HAP-1 (cell line): ENCODE measurements at regions not wholly inside any gene's neighbourhood (a gene's known extent, or its start where the extent isn't known, plus 50 kb on each side); places are given as distances from the start of the nearest gene placed in this dataset.
"Not testable (repeated sequence)": the region's sequence is repeated elsewhere in the genome, so short reads cannot be mapped to it uniquely, and the experiment has no call there.

Experiments used
- DNase-seq, 2 experiments: peaks; one replicate each; pipeline ENCODE4 v3.0.0-alpha.2; 2016 to 2020; ENCODE audit warnings: low spot score in 2 of 2
- H3K27me3 ChIP-seq: fragments of 250-450 bp; sonication (Bioruptor Pico); 2 replicates; pipeline ENCODE4 v1.5.1; 2020; ENCODE audit warnings: low read depth, mild to moderate bottlenecking, moderate library complexity
- H3K36me3 ChIP-seq: fragments of 250-450 bp; sonication (Bioruptor Pico); replicated peaks from 2 replicates; pipeline ENCODE4 v1.5.1; 2020; ENCODE audit warnings: mild to moderate bottlenecking
- H3K4me1 ChIP-seq: fragments of 250-450 bp; sonication (Bioruptor Pico); 2 replicates; pipeline ENCODE4 v1.5.1; 2020; ENCODE audit warnings: mild to moderate bottlenecking
- H3K4me3 ChIP-seq: fragments of 250-450 bp; sonication (Bioruptor Pico); 2 replicates; pipeline ENCODE4 v1.5.1; 2020; ENCODE audit warnings: mild to moderate bottlenecking, moderate library complexity
- H3K9me3 ChIP-seq: fragments of 250-450 bp; sonication (Bioruptor Pico); 2 replicates; pipeline ENCODE4 v1.5.1; 2020; ENCODE audit warnings: mild to moderate bottlenecking, moderate library complexity
- in situ Hi-C: fragments of 300-500 bp; cut with MboI; formaldehyde crosslinking; loops from 3 replicates; pipeline ENCODE4 v1.14.3; 2020; ENCODE audit warnings: low sequenced_read_pairs, inconsistent platforms, mixed read lengths

DNA sequence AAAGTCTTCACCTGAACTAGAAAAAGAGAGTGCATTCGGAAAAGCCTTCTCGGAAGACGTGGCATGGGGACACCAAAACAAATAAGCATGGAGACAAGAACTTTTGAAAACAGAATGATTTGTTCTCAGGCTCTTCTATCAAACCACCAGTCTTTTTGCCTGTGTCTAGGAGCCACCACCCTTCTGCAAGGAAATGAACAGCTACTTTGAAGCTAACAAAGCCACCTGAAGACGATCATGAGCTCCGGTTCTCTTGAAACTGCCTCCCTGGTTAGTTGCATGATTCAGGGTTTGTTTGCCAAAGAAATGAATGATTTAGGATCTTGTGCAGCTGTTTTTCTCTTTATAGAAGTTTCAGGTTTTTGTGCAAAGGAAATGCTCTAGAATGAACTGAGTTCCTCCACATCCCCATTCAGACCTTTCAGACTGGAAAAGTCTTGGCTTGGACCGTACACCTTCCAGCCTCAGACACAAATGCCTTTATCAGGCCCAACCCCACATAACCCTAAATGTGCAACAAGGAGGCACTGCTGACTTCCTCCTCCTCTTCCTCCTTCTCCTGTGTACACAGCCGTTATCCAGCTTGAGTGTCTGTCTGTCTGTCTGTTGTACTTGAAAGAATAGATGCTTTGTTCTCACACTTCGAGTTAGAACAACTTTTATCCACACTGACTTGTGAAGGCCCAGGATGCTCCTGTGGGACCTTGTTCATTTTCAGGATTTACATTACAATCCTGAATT, 334.8 kb upstream of the KLF3 start:
- Histone ChIP-seq H3K27me3 (peaks cover 7% of the 10 kb centered on the region), H3K4me1 (peaks cover 7% of the 10 kb centered on the region), H3K9me3 (no peaks in the 10 kb centered on the region), H3K36me3 (no peaks in the 10 kb centered on the region), H3K4me3 (no peak overlapping the region)
- in situ Hi-C loops = no loop called here
- no peak for DNase-seq

DNA sequence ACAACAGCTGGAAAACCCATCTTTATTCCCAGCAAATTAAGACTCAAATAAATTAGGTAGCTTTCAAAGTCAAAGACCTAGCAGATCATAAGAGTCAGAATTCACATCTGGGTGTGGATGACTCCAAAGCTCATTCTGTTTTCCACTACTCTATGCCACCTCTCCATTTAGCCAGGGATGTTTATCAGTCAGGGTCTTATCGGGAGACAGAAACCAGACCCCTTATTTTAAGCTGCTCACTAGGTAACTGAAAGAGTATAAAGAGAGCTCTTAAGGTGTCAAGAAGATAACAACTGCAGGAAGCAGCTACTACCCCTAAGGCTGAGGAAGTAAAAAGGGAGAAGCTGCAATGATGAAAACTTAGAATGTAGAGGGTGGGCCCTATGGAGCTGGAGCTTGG, 333.7 kb upstream of the KLF3 start:
- H3K4me1 ChIP-seq = peaks cover 7% of the 10 kb centered on the region
- no peak for DNase-seq
- H3K4me3 ChIP-seq = no peak overlapping the region
- no peaks in the 10 kb centered on the region for H3K36me3 ChIP-seq
- in situ Hi-C loops = no loop called here
- no peaks in the 10 kb centered on the region for H3K9me3 ChIP-seq
- H3K27me3 ChIP-seq = peaks cover 8% of the 10 kb centered on the region

GRCh38 chr4:38330936-38331335, 333.1 kb upstream of the KLF3 start:
- no peaks in the 10 kb centered on the region for H3K36me3 ChIP-seq
- peaks cover 8% of the 10 kb centered on the region for H3K27me3 ChIP-seq
- in situ Hi-C loops = no loop called here
- H3K9me3 ChIP-seq = no peaks in the 10 kb centered on the region
- DNase-seq = no peak
- peaks cover 7% of the 10 kb centered on the region for H3K4me1 ChIP-seq
- no peak overlapping the region for H3K4me3 ChIP-seq

DNA sequence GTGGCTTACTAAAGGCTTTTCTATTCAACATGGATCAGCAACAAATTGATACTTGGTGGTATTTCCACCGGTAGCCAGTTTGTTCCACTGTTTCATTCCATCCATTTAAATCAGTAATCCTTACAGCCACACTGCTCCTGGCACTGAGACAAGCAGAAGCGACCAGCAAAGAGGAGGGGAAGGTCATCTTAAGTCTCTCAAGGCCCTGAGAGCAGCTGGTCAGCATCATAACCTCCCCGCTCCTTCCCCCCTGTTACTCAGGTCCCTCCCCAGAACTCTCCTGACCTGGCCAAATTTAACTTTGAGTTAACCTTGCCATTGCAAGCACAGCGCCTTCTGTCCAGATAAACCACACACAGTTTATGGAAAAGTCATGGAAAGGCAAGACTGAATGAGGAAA, 331.3 kb upstream of the KLF3 start:
- Histone ChIP-seq H3K4me3 (no peak overlapping the region), H3K9me3 (no peaks in the 10 kb centered on the region), H3K27me3 (peaks cover 8% of the 10 kb centered on the region), H3K36me3 (no peaks in the 10 kb centered on the region), H3K4me1 (peaks cover 7% of the 10 kb centered on the region)
- in situ Hi-C loops = no loop called here
- DNase-seq = no peak

GRCh38 chr4:38333219-38333618, 330.8 kb upstream of the KLF3 start:
- H3K4me1 ChIP-seq = peaks cover 4% of the 10 kb centered on the region
- H3K36me3 ChIP-seq = no peaks in the 10 kb centered on the region
- in situ Hi-C loops = no loop called here
- H3K27me3 ChIP-seq = peaks cover 8% of the 10 kb centered on the region
- no peak overlapping the region for H3K4me3 ChIP-seq
- no peak for DNase-seq
- H3K9me3 ChIP-seq = no peaks in the 10 kb centered on the region

- H3K27me3 ChIP-seq = peaks cover 8% of the 10 kb centered on the region
- H3K4me3 ChIP-seq = no peak overlapping the region
- no peaks in the 10 kb centered on the region for H3K36me3 ChIP-seq
- H3K4me1 ChIP-seq = no peaks in the 10 kb centered on the region
- DNase-seq = no peak
- no peaks in the 10 kb centered on the region for H3K9me3 ChIP-seq
- in situ Hi-C loops = no loop called here
Measured at GRCh38 chr4:38334791-38335190, 329.2 kb upstream of the KLF3 start.

GRCh38 chr4:38338939-38339338, 325.1 kb upstream of the KLF3 start:
- H3K4me3 ChIP-seq, in situ Hi-C loops, H3K4me1 ChIP-seq, H3K36me3 ChIP-seq, H3K27me3 ChIP-seq, H3K9me3 ChIP-seq, DNase-seq: not testable (repeated sequence)

- Histone ChIP-seq H3K4me1 (no peaks in the 10 kb centered on the region), H3K9me3 (no peaks in the 10 kb centered on the region; the same call in 1 of the 2 replicates), H3K27me3 (no peaks in the 10 kb centered on the region), H3K4me3 (no peak overlapping the region), H3K36me3 (no peaks in the 10 kb centered on the region)
- in situ Hi-C loops = no loop called here
- DNase-seq = no peak
Measured at GRCh38 chr4:38343608-38344007, 320.4 kb upstream of the KLF3 start.

DNA sequence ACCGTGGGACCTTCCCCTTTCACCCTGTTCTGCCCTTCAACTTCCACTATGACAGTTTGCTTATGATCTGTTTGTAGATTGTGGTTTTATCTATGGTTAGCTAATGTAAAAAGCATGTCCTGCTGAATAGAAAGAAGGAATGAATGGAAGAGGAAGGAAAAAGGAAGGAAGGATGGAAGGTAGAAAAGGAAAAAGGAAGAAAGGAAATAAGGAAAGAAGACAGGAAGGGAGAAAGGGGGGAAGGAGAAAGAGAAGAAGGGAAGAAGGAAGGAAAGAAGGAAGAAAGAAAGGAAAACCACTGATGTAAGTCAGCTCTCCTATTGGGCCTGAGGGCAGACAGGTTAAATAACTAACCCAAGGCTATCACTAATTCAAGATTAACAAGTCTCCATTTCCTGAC, 319.1 kb upstream of the KLF3 start:
- H3K4me1 ChIP-seq = no peaks in the 10 kb centered on the region
- no peak overlapping the region for H3K4me3 ChIP-seq
- no peaks in the 10 kb centered on the region for H3K36me3 ChIP-seq
- in situ Hi-C loops = no loop called here
- no peak for DNase-seq
- H3K27me3 ChIP-seq = no peaks in the 10 kb centered on the region
- H3K9me3 ChIP-seq = no peaks in the 10 kb centered on the region; the same call in 1 of the 2 replicates

DNA sequence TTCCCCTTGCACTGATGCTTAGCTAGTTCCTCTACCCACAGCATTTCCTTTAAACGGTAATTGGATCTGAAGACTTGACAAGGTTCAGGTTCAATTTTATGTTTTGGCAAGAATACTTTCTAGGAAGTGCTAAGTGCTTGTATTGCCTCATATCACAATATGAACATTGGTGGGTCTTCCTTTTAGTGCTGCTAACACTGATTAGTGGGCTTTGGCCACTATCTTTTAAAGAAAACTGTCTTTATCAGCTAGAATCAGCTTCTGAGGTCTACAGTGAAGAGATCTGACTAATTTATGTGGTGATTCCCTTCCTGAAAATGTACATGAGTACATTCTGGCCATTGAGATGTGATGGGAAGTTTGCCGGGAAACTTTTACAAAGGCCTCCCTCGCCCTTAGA, 316.7 kb upstream of the KLF3 start:
- Histone ChIP-seq H3K9me3 (no peaks in the 10 kb centered on the region; the same call in 1 of the 2 replicates), H3K4me1 (no peaks in the 10 kb centered on the region), H3K4me3 (no peak overlapping the region), H3K36me3 (no peaks in the 10 kb centered on the region), H3K27me3 (no peaks in the 10 kb centered on the region)
- DNase-seq = no peak
- in situ Hi-C loops = no loop called here

DNA sequence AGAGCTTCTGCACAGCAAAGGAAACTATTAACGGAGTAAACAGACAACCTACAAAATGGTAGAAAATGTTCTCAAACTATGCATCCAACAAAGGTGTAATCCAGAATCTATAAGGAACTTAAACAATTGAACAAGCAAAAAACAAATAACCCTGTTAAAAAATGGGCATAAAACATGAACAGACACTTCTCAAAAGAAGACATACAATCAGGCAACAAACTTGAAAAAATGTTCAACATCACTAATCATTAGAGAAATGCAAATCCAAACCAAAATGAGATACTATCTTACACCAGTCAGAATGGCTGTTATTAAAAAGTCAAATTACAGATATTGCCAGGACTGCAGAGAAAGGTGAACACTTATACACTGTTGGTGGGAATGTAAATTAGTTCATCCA, 309.6 kb upstream of the KLF3 start:
- H3K27me3 ChIP-seq = no peaks in the 10 kb centered on the region
- H3K36me3 ChIP-seq = no peaks in the 10 kb centered on the region
- no peaks in the 10 kb centered on the region for H3K9me3 ChIP-seq
- peaks cover 8% of the 10 kb centered on the region for H3K4me1 ChIP-seq
- in situ Hi-C loops = no loop called here
- DNase-seq = no peak
- H3K4me3 ChIP-seq = no peak overlapping the region

GRCh38 chr4:38354872-38355271, 309.1 kb upstream of the KLF3 start:
- H3K4me1 ChIP-seq = peaks cover 8% of the 10 kb centered on the region
- no peaks in the 10 kb centered on the region for H3K27me3 ChIP-seq
- DNase-seq = no peak
- no peaks in the 10 kb centered on the region for H3K36me3 ChIP-seq
- no peak overlapping the region for H3K4me3 ChIP-seq
- in situ Hi-C loops = no loop called here
- no peaks in the 10 kb centered on the region for H3K9me3 ChIP-seq

GRCh38 chr4:38356686-38357085, 307.3 kb upstream of the KLF3 start:
- Histone ChIP-seq H3K36me3 (no peaks in the 10 kb centered on the region), H3K4me1 (peaks cover 8% of the 10 kb centered on the region), H3K9me3 (no peaks in the 10 kb centered on the region), H3K27me3 (no peaks in the 10 kb centered on the region), H3K4me3 (no peak overlapping the region)
- peak in 1 of 2 experiments; percentile 40 for DNase-seq
- in situ Hi-C loops = no loop called here

DNA sequence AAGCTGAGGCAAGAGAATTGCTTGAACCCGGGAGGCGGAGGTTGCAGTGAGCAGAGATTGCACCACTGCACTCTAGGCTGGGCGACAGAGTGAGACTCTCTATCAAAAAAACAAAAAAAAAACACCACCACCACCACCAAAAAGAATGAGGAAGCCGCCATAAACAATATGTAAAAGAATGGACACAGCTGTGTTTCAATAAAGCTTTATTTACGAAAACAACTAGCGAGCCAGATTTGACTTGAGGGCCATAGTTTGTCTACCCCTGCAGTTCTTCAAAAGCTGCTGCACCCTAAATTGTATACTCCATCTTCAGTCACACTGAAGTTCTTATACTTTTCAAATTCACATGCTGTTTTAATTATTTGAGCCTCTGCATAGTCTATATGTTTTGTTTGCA, 306.5 kb upstream of the KLF3 start:
- Histone ChIP-seq H3K36me3 (no peaks in the 10 kb centered on the region), H3K4me1 (peaks cover 8% of the 10 kb centered on the region), H3K27me3 (no peaks in the 10 kb centered on the region), H3K9me3 (no peaks in the 10 kb centered on the region), H3K4me3 (no peak overlapping the region)
- no peak for DNase-seq
- in situ Hi-C loops = no loop called here

DNA sequence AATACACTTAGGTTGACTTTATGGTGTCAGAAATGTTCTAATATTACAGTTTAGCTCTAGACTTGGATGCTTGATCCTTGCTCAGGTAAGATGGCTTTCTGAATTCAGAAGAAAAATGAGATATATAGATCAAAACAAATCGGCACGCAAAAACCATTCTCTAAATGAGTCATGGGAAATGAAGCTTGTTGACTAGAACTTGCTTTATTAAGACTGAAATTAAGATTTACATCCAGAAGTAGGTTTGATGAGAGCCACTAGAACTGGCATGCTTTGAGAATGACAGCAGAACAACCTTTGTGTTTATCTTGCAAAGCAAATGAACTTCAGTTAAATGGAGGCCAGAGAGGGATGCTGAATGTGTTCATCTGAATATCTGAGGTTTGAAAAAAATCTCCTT, 304.9 kb upstream of the KLF3 start:
- Histone ChIP-seq H3K4me1 (peaks cover 8% of the 10 kb centered on the region), H3K9me3 (no peaks in the 10 kb centered on the region), H3K36me3 (no peaks in the 10 kb centered on the region), H3K4me3 (no peak overlapping the region), H3K27me3 (no peaks in the 10 kb centered on the region)
- DNase-seq = no peak
- in situ Hi-C loops = no loop called here
